GM23248 (cell line): ENCODE measurements at regions not wholly inside any gene's neighbourhood (a gene's known extent, or its start where the extent isn't known, plus 50 kb on each side); places are given as distances from the start of the nearest gene placed in this dataset.

Source experiments
- EZH2 ChIP-seq: fragments of 200-600 bp; sonication (generic); IDR thresholded peaks from 2 replicates; pipeline ENCODE4 v1.6.1; 2018; ENCODE audit warnings: antibody characterized with exemption, mild to moderate bottlenecking; ENCODE audit not compliant: insufficient read depth, poor library complexity, severe bottlenecking
- EZH2phosphoT487 ChIP-seq: fragments of 200-600 bp; sonication (generic); IDR thresholded peaks from 2 replicates; pipeline ENCODE4 v1.6.1; 2018; ENCODE audit warnings: antibody characterized with exemption, moderate library complexity, mild to moderate bottlenecking, low read depth; ENCODE audit not compliant: insufficient read depth

GRCh38 chr5:52282647-52283046 is 505.1 kb upstream of the ITGA1 start:
- TF ChIP-seq EZH2phosphoT487: no peak
- TF ChIP-seq EZH2: no peak
